Lower leg skin (tissue), 3 donors: ENCODE measurements at regions not wholly inside any gene's neighbourhood (a gene's known extent, or its start where the extent isn't known, plus 50 kb on each side); places are given as distances from the start of the nearest gene placed in this dataset.

ENCODE experiments used
- POLR2A ChIP-seq, 2 donors: fragments of 450-650 bp; IDR thresholded peaks; one replicate each; pipeline ENCODE4 v1.6.1; 2016 to 2017; ENCODE audit warnings: antibody characterized with exemption in 2 of 2, mild to moderate bottlenecking in 1 of 2, moderate library complexity in 1 of 2
- TF ChIP-seq, protein P1 (sequence below), 3 donors: fragments of 450-650 bp; IDR thresholded peaks; one replicate each; pipeline ENCODE4 v1.5.1; 2016; ENCODE audit warnings: antibody characterized with exemption in 3 of 3, mild to moderate bottlenecking in 3 of 3, moderate library complexity in 2 of 3

DNA sequence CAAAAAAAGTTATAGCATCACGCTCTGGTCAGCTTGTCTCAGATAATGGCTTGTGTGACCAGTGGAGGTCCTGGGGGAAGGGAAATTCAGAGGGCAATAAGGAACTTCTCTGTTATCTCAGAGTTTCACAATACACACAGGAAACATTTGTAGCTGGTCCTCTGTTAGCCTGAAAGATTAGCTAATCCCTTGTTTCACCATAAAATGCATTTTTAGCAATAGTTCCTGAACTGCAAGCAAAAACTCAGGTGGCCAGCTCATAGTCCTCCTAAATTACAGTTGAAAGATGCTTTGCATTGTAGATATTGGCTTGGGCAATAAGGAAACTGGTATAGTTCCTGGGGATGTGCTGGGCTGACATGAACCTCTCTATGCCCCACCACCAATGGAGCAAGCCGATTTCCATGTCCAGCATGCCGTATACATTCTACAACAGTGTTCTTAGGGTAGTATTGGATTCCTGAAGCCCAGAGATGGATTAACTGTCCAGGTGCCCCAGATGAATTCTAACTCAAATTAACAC lies 141.5 kb upstream of the TBL1XR1 start:
- TF ChIP-seq, protein P1, sequence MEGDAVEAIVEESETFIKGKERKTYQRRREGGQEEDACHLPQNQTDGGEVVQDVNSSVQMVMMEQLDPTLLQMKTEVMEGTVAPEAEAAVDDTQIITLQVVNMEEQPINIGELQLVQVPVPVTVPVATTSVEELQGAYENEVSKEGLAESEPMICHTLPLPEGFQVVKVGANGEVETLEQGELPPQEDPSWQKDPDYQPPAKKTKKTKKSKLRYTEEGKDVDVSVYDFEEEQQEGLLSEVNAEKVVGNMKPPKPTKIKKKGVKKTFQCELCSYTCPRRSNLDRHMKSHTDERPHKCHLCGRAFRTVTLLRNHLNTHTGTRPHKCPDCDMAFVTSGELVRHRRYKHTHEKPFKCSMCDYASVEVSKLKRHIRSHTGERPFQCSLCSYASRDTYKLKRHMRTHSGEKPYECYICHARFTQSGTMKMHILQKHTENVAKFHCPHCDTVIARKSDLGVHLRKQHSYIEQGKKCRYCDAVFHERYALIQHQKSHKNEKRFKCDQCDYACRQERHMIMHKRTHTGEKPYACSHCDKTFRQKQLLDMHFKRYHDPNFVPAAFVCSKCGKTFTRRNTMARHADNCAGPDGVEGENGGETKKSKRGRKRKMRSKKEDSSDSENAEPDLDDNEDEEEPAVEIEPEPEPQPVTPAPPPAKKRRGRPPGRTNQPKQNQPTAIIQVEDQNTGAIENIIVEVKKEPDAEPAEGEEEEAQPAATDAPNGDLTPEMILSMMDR (IDR thresholded peaks at IDR 0.05), result no peak
- TF ChIP-seq POLR2A (IDR thresholded peaks at IDR 0.05), result no peak
